ENCODE measurements at regions not wholly inside any gene's neighbourhood (a gene's known extent, or its start where the extent isn't known, plus 50 kb on each side); places are given as distances from the start of the nearest gene placed in this dataset.

DNA sequence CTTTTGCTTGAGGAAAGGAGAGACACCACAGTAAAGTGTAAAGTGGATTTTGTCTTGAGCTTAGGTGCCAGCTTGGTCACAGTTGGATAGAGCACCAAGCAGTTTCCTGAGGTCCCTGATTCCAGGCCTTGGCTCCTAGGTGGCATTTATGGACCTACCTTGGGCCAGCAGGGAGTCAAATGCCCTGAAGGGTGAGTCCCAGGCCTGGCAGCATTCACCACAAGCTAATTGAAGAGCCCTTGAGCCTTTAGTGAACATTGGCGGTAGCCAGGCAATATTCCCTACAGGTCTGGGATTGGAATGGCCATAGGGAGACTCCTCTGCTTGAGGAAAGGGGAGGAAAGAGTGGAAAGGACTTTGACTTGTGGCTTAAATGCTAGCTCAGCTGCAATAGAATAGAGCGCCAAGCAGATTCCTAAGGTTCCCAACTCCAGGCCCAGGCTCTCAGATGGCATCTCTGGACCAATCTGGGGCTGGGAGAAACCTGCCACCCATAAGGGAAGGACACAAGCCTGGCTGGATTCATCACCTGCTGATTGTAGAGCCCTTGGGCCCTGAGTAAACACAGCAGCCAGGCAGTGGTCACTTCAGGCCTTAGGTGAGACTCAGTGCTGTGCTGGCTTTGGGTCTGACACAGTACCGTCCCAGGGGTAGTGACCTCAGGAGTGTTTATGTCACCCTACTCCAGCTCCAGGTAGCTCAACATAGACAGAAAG is 137.5 kb upstream of the OTOS start:
- Histone ChIP-seq H3K4me1 (ENCODE audit: control insufficient read depth in 1 of 2, insufficient read depth in 2 of 2, low read depth in 1 of 2, low read length in 1 of 2) (no peaks in the 10 kb centered on the region), H3K79me2 (ENCODE audit: insufficient read depth) (no peaks in the 10 kb centered on the region), H3K9me3 (no peaks in the 10 kb centered on the region), H3K4me3 (ENCODE audit: low read depth in 2 of 2, low read length in 1 of 2) (no peak overlapping the region), H4K20me1 (ENCODE audit: insufficient read depth) (no peaks in the 10 kb centered on the region), H3F3A (replicated peaks; ENCODE audit: insufficient read depth) (no peaks in the 10 kb centered on the region), H3K4me2 (no peak overlapping the region), H3K27me3 (ENCODE audit: insufficient read depth) (no peaks in the 10 kb centered on the region), H3K27ac (ENCODE audit: low read depth in 2 of 2, low read length in 1 of 2) (no peak overlapping the region), H3K36me3 (replicated peaks in 1 of 2; ENCODE audit: control insufficient read depth in 1 of 2, insufficient read depth in 2 of 2, low read length in 1 of 2) (no peaks in the 10 kb centered on the region), H3K9ac (no peak overlapping the region), H3K9me2 (no peaks in the 10 kb centered on the region), H2AFZ (ENCODE audit: low read depth) (no peak overlapping the region)
- DNase-seq: no peak
- WGBS (ENCODE audit: low lambda C conversion rate): 38% methylated on average over 2 of the region's 3 CpGs
- ChIA-PET POLR2A (no interaction called here), CTCF (interaction anchor here (0.9 to 1.4 kb wide), 2 partner anchors 18 to 19 kb away, joined by 3 read pairs; no protein-coding TSS in a partner anchor)
- TF ChIP-seq, protein P1, sequence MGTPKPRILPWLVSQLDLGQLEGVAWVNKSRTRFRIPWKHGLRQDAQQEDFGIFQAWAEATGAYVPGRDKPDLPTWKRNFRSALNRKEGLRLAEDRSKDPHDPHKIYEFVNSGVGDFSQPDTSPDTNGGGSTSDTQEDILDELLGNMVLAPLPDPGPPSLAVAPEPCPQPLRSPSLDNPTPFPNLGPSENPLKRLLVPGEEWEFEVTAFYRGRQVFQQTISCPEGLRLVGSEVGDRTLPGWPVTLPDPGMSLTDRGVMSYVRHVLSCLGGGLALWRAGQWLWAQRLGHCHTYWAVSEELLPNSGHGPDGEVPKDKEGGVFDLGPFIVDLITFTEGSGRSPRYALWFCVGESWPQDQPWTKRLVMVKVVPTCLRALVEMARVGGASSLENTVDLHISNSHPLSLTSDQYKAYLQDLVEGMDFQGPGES (IDR thresholded peaks at IDR 0.05; ENCODE audit: low read depth, low read length): no peak
- TF ChIP-seq, protein P2, sequence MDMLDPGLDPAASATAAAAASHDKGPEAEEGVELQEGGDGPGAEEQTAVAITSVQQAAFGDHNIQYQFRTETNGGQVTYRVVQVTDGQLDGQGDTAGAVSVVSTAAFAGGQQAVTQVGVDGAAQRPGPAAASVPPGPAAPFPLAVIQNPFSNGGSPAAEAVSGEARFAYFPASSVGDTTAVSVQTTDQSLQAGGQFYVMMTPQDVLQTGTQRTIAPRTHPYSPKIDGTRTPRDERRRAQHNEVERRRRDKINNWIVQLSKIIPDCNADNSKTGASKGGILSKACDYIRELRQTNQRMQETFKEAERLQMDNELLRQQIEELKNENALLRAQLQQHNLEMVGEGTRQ (IDR thresholded peaks at IDR 0.05; ENCODE audit: borderline replicate concordance, low read depth, low read length): no peak
- TF ChIP-seq, protein P3, sequence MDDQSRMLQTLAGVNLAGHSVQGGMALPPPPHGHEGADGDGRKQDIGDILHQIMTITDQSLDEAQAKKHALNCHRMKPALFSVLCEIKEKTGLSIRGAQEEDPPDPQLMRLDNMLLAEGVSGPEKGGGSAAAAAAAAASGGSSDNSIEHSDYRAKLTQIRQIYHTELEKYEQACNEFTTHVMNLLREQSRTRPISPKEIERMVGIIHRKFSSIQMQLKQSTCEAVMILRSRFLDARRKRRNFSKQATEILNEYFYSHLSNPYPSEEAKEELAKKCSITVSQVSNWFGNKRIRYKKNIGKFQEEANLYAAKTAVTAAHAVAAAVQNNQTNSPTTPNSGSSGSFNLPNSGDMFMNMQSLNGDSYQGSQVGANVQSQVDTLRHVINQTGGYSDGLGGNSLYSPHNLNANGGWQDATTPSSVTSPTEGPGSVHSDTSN (IDR thresholded peaks at IDR 0.05): no peak
- TF ChIP-seq GATA2 (CRISPR knock-in tag; IDR thresholded peaks at IDR 0.05) (no peak), TAF1 (IDR thresholded peaks at IDR 0.05; ENCODE audit: borderline replicate concordance, low read depth, low read length) (no peak), ELF1 (IDR thresholded peaks at IDR 0.05) (no peak), FOXM1 (IDR thresholded peaks at IDR 0.05; ENCODE audit: low read depth) (no peak)

DNA sequence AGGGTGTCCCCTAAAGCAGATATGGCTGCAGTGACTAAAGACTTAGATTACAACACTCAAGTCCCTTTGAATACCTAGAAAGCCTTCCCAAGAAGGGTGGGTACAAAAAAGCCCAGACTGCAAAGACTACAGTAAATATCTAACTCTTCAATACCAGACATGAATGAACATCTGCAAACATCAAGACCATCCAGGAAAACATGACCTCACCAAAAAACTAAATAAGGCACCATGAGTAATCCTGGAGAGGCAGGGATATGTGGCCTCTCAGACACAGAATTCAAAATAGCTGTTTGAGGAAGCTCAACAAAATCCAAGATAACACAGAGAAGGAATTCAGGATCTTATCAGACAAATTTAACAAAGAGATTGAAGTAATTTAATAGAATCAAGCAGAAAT is 138.2 kb upstream of the OTOS start:
- no peak overlapping the region for H3K4me3 ChIP-seq (ENCODE audit: low read depth in 2 of 2, low read length in 1 of 2)
- H3K27me3 ChIP-seq (ENCODE audit: insufficient read depth): no peaks in the 10 kb centered on the region
- no peaks in the 10 kb centered on the region for H3K79me2 ChIP-seq (ENCODE audit: insufficient read depth)
- H3K4me1 ChIP-seq (ENCODE audit: control insufficient read depth in 1 of 2, insufficient read depth in 2 of 2, low read depth in 1 of 2, low read length in 1 of 2): no peaks in the 10 kb centered on the region
- ChIA-PET POLR2A (no interaction called here), CTCF (interaction anchor here (1.4 kb wide), 1 partner anchor 20 kb away, joined by 3 read pairs; no protein-coding TSS in a partner anchor)
- H3K27ac ChIP-seq (ENCODE audit: low read depth in 2 of 2, low read length in 1 of 2): no peak overlapping the region
- no peak for DNase-seq
- no peak overlapping the region for H2AFZ ChIP-seq (ENCODE audit: low read depth)
- no peaks in the 10 kb centered on the region for H3K36me3 ChIP-seq (replicated peaks in 1 of 2; ENCODE audit: control insufficient read depth in 1 of 2, insufficient read depth in 2 of 2, low read length in 1 of 2)
- H4K20me1 ChIP-seq (ENCODE audit: insufficient read depth): no peaks in the 10 kb centered on the region
- no peak overlapping the region for H3K4me2 ChIP-seq
- H3K9ac ChIP-seq: no peak overlapping the region
- TF ChIP-seq EZH2phosphoT487 (IDR thresholded peaks at IDR 0.05; ENCODE audit: borderline replicate concordance, low read depth) (no peak), GABPA (IDR thresholded peaks at IDR 0.05; ENCODE audit: low read depth) (no peak), TCF12 (IDR thresholded peaks at IDR 0.05) (no peak), FOXM1 (IDR thresholded peaks at IDR 0.05; ENCODE audit: low read depth) (no peak), FOXJ3 (CRISPR knock-in tag; IDR thresholded peaks at IDR 0.05) (no peak), JUND (IDR thresholded peaks at IDR 0.05) (no peak), FOSL2 (IDR thresholded peaks at IDR 0.05; ENCODE audit: borderline replicate concordance, low read depth) (no peak), CTCF (IDR thresholded peaks at IDR 0.05) (no peak), RFX5 (IDR thresholded peaks at IDR 0.05; ENCODE audit: low read length) (no peak), RAD21 (IDR thresholded peaks at IDR 0.05; ENCODE audit: low read length) (no peak), MXI1 (IDR thresholded peaks at IDR 0.05; ENCODE audit: low read depth, low read length) (no peak), GATA2 (CRISPR knock-in tag; IDR thresholded peaks at IDR 0.05) (no peak), EP300 (IDR thresholded peaks at IDR 0.05; ENCODE audit: borderline replicate concordance in 1 of 2, low read depth in 1 of 2, low read length in 1 of 2) (no peak), TEAD4 (IDR thresholded peaks at IDR 0.05; ENCODE audit: borderline replicate concordance, insufficient read depth) (no peak), NFIC (IDR thresholded peaks at IDR 0.05; ENCODE audit: borderline replicate concordance) (no peak), NRF1 (IDR thresholded peaks at IDR 0.05; ENCODE audit: low read depth, low read length) (no peak)
- TF ChIP-seq, protein P3 (IDR thresholded peaks at IDR 0.05): no peak
- TF ChIP-seq, protein P2 (IDR thresholded peaks at IDR 0.05; ENCODE audit: borderline replicate concordance, low read depth, low read length): no peak
- no peaks in the 10 kb centered on the region for H3F3A ChIP-seq (replicated peaks; ENCODE audit: insufficient read depth)
- no peaks in the 10 kb centered on the region for H3K9me3 ChIP-seq
- H3K9me2 ChIP-seq: no peaks in the 10 kb centered on the region

Measured in SK-N-SH (cell line).